Transverse colon (tissue), 4 donors: ENCODE measurements at regions not wholly inside any gene's neighbourhood (a gene's known extent, or its start where the extent isn't known, plus 50 kb on each side); places are given as distances from the start of the nearest gene placed in this dataset.

ENCODE experiments used
- DNase-seq: peaks from one replicate; pipeline ENCODE4 v3.0.0-alpha.2; 2019
- H3K27ac ChIP-seq, 4 donors: fragments of 200-600 bp; sonication (generic); 2 replicates each; pipeline ENCODE4 v1.5.1; 2016 to 2018; ENCODE audit warnings: inconsistent platforms in 4 of 4
- H3K27me3 ChIP-seq: fragments of 200-600 bp; sonication (generic); 2 replicates; pipeline ENCODE4 v1.5.1; 2017; ENCODE audit warnings: inconsistent platforms
- H3K36me3 ChIP-seq, 4 donors: fragments of 200-600 bp; sonication (generic); 2 replicates each; pipeline ENCODE4 v1.5.1; 2017 to 2019; ENCODE audit warnings: inconsistent platforms in 4 of 4
- H3K4me1 ChIP-seq, 4 donors: fragments of 200-600 bp; sonication (generic); 2 replicates each; pipeline ENCODE4 v1.5.1; 2017 to 2020; ENCODE audit warnings: inconsistent platforms in 4 of 4
- H3K4me3 ChIP-seq, 4 donors: fragments of 200-600 bp; sonication (generic); 1 replicate in 1 of 4; 2 replicates in 3 of 4; pipeline versions ENCODE4 v1.5.1 to v1.6.1; 2017 to 2019; ENCODE audit warnings: inconsistent platforms in 4 of 4
- H3K9me3 ChIP-seq, 2 donors: fragments of 200-600 bp; sonication (generic); 2 replicates each; pipeline ENCODE4 v1.5.1; 2017 to 2019; ENCODE audit warnings: inconsistent platforms in 2 of 2
- EP300 ChIP-seq: sonication (generic); formaldehyde crosslinking; IDR thresholded peaks from one replicate; pipeline ENCODE4 v1.6.1; 2017; ENCODE audit warnings: antibody characterized with exemption, low read depth
- POLR2A ChIP-seq: fragments of 450-650 bp; IDR thresholded peaks from one replicate; pipeline ENCODE4 v1.6.1; 2016; ENCODE audit warnings: antibody characterized with exemption, mild to moderate bottlenecking, moderate library complexity
- POLR2AphosphoS5 ChIP-seq, 3 donors: sonication (generic); formaldehyde crosslinking; IDR thresholded peaks; one replicate each; pipeline ENCODE4 v1.6.1; 2016; ENCODE audit warnings: antibody characterized with exemption in 3 of 3
- WGBS, 2 donors: methylation state at CpG; one replicate each; pipeline ENCODE4 v1.1.5; 2018; ENCODE audit warnings: low coverage in 1 of 2; 5-methylcytosine and 5-hydroxymethylcytosine counted together
- in situ Hi-C, 4 donors: fragments of 200-750 bp; cut with MboI; loops; one replicate each; pipeline versions ENCODE4 v1.15.0 to v1.15.1; 2017; ENCODE audit warnings: low sequenced_read_pairs in 3 of 4, low pct_ligation_motif_present in 1 of 4, low pct_unique_long_range_greater_than_20kb in 1 of 4
- intact Hi-C: fragments of 100-400 bp; cut with DNase I; formaldehyde crosslinking; loops from one replicate; pipeline ENCODE4 v1.15.1; 2023; ENCODE audit warnings: low total_unique reads
- TF ChIP-seq, protein P1 (sequence below), 5 experiments: fragments of 200-600 bp in 3 of 5; fragments of 450-650 bp in 2 of 5; sonication (generic) in 3 of 5; IDR thresholded peaks; 1 replicate in 2 of 5; 2 replicates in 3 of 5; pipeline ENCODE4 v1.5.1; 2016 to 2017; ENCODE audit warnings: antibody characterized with exemption in 5 of 5, inconsistent platforms in 3 of 5, mild to moderate bottlenecking in 2 of 5, moderate library complexity in 1 of 5

- WGBS, 2 donors, result 78% methylated on average over 3 to 6 of the region's 6 CpGs
- intact Hi-C loops (no loop called here), in situ Hi-C loops (loop anchor here in 1 of 4 donors (25.0 kb wide), 1 partner anchor 213 kb away; no protein-coding TSS in a partner anchor)
- no peak for DNase-seq
- H3K36me3 ChIP-seq, result no peaks in the 10 kb centered on the region
- H3K4me3 ChIP-seq, result no peak overlapping the region
- no peaks in the 10 kb centered on the region for H3K27me3 ChIP-seq
- H3K9me3 ChIP-seq, result no peaks in the 10 kb centered on the region
- no peak overlapping the region for H3K27ac ChIP-seq
- TF ChIP-seq POLR2A (no peak), EP300 (no peak), POLR2AphosphoS5 (IDR thresholded peaks at IDR 0.05) (no peak)
- TF ChIP-seq, protein P1, sequence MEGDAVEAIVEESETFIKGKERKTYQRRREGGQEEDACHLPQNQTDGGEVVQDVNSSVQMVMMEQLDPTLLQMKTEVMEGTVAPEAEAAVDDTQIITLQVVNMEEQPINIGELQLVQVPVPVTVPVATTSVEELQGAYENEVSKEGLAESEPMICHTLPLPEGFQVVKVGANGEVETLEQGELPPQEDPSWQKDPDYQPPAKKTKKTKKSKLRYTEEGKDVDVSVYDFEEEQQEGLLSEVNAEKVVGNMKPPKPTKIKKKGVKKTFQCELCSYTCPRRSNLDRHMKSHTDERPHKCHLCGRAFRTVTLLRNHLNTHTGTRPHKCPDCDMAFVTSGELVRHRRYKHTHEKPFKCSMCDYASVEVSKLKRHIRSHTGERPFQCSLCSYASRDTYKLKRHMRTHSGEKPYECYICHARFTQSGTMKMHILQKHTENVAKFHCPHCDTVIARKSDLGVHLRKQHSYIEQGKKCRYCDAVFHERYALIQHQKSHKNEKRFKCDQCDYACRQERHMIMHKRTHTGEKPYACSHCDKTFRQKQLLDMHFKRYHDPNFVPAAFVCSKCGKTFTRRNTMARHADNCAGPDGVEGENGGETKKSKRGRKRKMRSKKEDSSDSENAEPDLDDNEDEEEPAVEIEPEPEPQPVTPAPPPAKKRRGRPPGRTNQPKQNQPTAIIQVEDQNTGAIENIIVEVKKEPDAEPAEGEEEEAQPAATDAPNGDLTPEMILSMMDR (IDR thresholded peaks at IDR 0.05), result no peak
- no peaks in the 10 kb centered on the region for H3K4me1 ChIP-seq
Observed at GRCh38 chr9:109599711-109600110, 101.6 kb upstream of the PTPN3 start.

DNA sequence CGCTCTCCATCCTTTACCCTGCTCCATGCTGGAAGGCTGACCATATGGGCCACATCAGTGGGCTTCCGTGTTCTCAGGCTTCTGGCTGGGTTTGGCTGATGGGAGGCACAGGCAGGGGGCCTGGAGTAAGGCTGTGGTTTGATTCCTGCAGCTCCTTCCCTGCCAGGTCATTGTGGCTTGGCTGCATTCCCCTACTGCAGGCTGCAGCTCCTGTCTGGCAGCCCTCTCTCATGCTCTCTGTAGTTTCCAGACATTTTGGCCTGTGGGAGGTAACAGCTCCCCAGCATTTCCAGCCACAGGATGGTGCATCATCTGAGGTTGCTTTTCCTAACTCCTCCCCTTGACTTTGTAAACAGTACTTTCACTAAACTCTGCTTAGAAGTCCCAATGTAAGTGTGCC lies 102.0 kb upstream of the PTPN3 start:
- TF ChIP-seq, protein P1 (IDR thresholded peaks at IDR 0.05), result no peak
- no peak for TF ChIP-seq POLR2AphosphoS5 (IDR thresholded peaks at IDR 0.05)
- in situ Hi-C loops (no loop called here), intact Hi-C loops (no loop called here)
- Histone ChIP-seq H3K4me1 (no peaks in the 10 kb centered on the region), H3K27me3 (no peaks in the 10 kb centered on the region), H3K36me3 (no peaks in the 10 kb centered on the region), H3K9me3 (no peaks in the 10 kb centered on the region), H3K4me3 (no peak overlapping the region), H3K27ac (no peak overlapping the region)
- WGBS, 2 donors, result 67 to 100% methylated on average over 1 to 2 of the region's 2 CpGs
- DNase-seq, result no peak

DNA sequence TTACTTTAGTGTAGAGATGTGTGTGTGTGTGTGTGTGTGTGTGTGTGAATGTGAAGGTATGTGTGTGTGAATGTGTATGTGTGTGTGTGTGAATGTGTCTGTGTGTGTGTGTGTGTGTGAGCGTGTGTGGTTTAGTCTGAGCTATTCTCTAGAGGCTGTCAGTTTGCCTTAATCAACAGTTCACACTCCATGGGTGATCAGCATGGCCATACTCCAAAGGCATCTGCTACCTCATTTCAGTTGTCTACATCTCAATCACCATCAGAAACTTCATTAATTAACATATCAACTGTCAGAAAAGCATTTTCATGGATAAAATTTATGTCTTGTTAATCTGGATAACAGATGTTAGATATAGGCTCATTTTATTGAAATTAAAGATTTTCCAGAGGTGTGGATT lies 103.1 kb upstream of the PTPN3 start:
- H3K27ac ChIP-seq, result no peak overlapping the region
- H3K4me1 ChIP-seq, result no peaks in the 10 kb centered on the region
- WGBS, 2 donors, result 88% methylated on average over 1 of the region's 1 CpG
- H3K4me3 ChIP-seq, result no peak overlapping the region
- H3K9me3 ChIP-seq, result no peaks in the 10 kb centered on the region
- no peak for DNase-seq
- in situ Hi-C loops (no loop called here), intact Hi-C loops (no loop called here)
- TF ChIP-seq, protein P1 (IDR thresholded peaks at IDR 0.05), result no peak
- TF ChIP-seq POLR2AphosphoS5 (IDR thresholded peaks at IDR 0.05) (no peak), EP300 (no peak), POLR2A (no peak)
- no peaks in the 10 kb centered on the region for H3K27me3 ChIP-seq
- H3K36me3 ChIP-seq, result no peaks in the 10 kb centered on the region

GRCh38 chr9:109602987-109603386 lies 104.9 kb upstream of the PTPN3 start:
- no peak overlapping the region for H3K4me3 ChIP-seq
- WGBS, 2 donors, result 73 to 77% methylated on average over 2 to 4 of the region's 4 CpGs

More at GRCh38 chr9:109602987-109603386, 104.9 kb upstream of the PTPN3 start:
- in situ Hi-C loops (no loop called here), intact Hi-C loops (no loop called here)
- H3K36me3 ChIP-seq, result no peaks in the 10 kb centered on the region
- no peaks in the 10 kb centered on the region for H3K9me3 ChIP-seq
- TF ChIP-seq, protein P1 (IDR thresholded peaks at IDR 0.05), result no peak
- TF ChIP-seq POLR2A (no peak), POLR2AphosphoS5 (IDR thresholded peaks at IDR 0.05) (no peak), EP300 (no peak)
- no peak for DNase-seq
- H3K27me3 ChIP-seq, result no peaks in the 10 kb centered on the region
- no peak overlapping the region for H3K27ac ChIP-seq
- H3K4me1 ChIP-seq, result no peaks in the 10 kb centered on the region
